ENCODE measurements at regions not wholly inside any gene's neighbourhood (a gene's known extent, or its start where the extent isn't known, plus 50 kb on each side); places are given as distances from the start of the nearest gene placed in this dataset.

GRCh38 chr22:47624252-47625012 lies 862.0 kb downstream of the TBC1D22A start:
- Histone ChIP-seq H3K36me3 (ENCODE audit: control insufficient read depth in 2 of 2, insufficient read depth in 1 of 2, low read length in 2 of 2) (no peaks in the 10 kb centered on the region), H3K27ac (ENCODE audit: extremely low read depth, low read depth, low read length) (no peak overlapping the region), H3K4me3 (ENCODE audit: low read depth, low read length) (no peak overlapping the region), H3K9me3 (ENCODE audit: control insufficient read depth, insufficient read depth, low read depth, low read length) (no peaks in the 10 kb centered on the region), H3K4me1 (ENCODE audit: control insufficient read depth, insufficient read depth, low read length) (no peaks in the 10 kb centered on the region)
- POLR2A ChIA-PET: interaction anchor here (0.6 to 0.7 kb wide), 2 partner anchors 156 to 881 kb away, joined by 3 read pairs; no protein-coding TSS in a partner anchor
- CTCF ChIA-PET: no interaction called here
- TF ChIP-seq WT1 (tag by site-specific recombination; IDR thresholded peaks at IDR 0.05): no peak

GRCh38 chr22:47623763-47624148 lies 861.3 kb downstream of the TBC1D22A start:
- Histone ChIP-seq H3K4me3 (ENCODE audit: low read depth, low read length) (no peak overlapping the region), H3K27ac (ENCODE audit: extremely low read depth, low read depth, low read length) (no peak overlapping the region), H3K36me3 (ENCODE audit: control insufficient read depth in 2 of 2, insufficient read depth in 1 of 2, low read length in 2 of 2) (no peaks in the 10 kb centered on the region), H3K9me3 (ENCODE audit: control insufficient read depth, insufficient read depth, low read depth, low read length) (no peaks in the 10 kb centered on the region), H3K4me1 (ENCODE audit: control insufficient read depth, insufficient read depth, low read length) (no peaks in the 10 kb centered on the region)
- TF ChIP-seq ZNF518A (tag by site-specific recombination; conservative IDR thresholded peaks at IDR 0.05; ENCODE audit: low read depth) (no peak), ZNF473 (tag by site-specific recombination; IDR thresholded peaks at IDR 0.05) (no peak), ZNF548 (tag by site-specific recombination; IDR thresholded peaks at IDR 0.05) (no peak), ZXDB (tag by site-specific recombination; IDR thresholded peaks at IDR 0.05) (no peak), ZNF48 (tag by site-specific recombination; IDR thresholded peaks at IDR 0.05) (no peak), ZNF211 (tag by site-specific recombination; IDR thresholded peaks at IDR 0.05; ENCODE audit: low read depth) (no peak), ZNF19 (tag by site-specific recombination; IDR thresholded peaks at IDR 0.05; ENCODE audit: low read depth) (no peak), BCL6B (tag by site-specific recombination; IDR thresholded peaks at IDR 0.05) (no peak), ZNF701 (tag by site-specific recombination; IDR thresholded peaks at IDR 0.05) (no peak), GLIS2 (tag by site-specific recombination; IDR thresholded peaks at IDR 0.05) (no peak), ZIC2 (tag by site-specific recombination; IDR thresholded peaks at IDR 0.05) (no peak), YY2 (tag by site-specific recombination; IDR thresholded peaks at IDR 0.05) (no peak), SP7 (tag by site-specific recombination; IDR thresholded peaks at IDR 0.05) (no peak), ZBTB10 (tag by site-specific recombination; IDR thresholded peaks at IDR 0.05) (no peak), ZNF362 (tag by site-specific recombination; IDR thresholded peaks at IDR 0.05) (no peak), GLIS1 (tag by site-specific recombination; IDR thresholded peaks at IDR 0.05) (no peak), ZNF768 (tag by site-specific recombination; IDR thresholded peaks at IDR 0.05) (no peak), ELK4 (IDR thresholded peaks at IDR 0.05; ENCODE audit: borderline replicate concordance, low read depth, low read length) (no peak), ZNF692 (tag by site-specific recombination; IDR thresholded peaks at IDR 0.05) (no peak)
- POLR2A ChIA-PET: interaction anchor here (0.6 to 0.7 kb wide), 2 partner anchors 156 to 881 kb away, joined by 3 read pairs; no protein-coding TSS in a partner anchor
- CTCF ChIA-PET: no interaction called here
